ENCODE measurements at regions not wholly inside any gene's neighbourhood (a gene's known extent, or its start where the extent isn't known, plus 50 kb on each side); places are given as distances from the start of the nearest gene placed in this dataset.

DNA sequence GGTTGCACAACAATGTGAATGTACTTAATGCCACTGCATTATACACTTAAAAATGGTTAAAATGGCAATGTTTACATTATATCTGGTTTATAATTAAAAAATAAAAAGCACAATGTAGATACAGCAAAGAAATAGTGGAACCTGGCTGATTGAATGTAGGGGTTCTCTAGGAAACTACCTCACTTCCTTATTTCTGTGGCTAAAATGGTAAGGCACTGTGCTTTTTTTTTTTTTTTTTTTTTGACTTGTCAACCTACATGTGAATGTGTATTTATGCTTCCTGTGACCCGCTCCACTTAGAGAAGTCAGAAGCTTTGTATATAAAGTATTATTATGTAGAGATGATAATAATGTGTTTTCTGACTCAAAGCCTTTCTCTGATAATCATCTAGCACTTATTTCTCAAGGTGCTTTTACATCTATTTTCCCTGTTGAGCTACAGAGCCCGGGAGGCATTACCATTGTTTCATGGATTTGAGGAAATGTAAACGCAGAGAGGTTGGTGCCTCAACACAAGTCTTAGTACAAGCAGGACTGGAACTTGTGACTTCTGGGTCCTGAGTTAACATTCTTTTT lies 55.0 kb downstream of the SOX4 start:
- H3K4me2 ChIP-seq (ENCODE audit: insufficient read depth, insufficient read length, low read length), result no peak overlapping the region
- no peak overlapping the region for H3T11ph ChIP-seq (ENCODE audit: low read length)
- H3K27ac ChIP-seq (ENCODE audit: insufficient read length, low read depth, low read length), result no peak overlapping the region
- no peak overlapping the region for H2BK120ac ChIP-seq (ENCODE audit: low read depth, low read length, poor library complexity, severe bottlenecking)
- no peak overlapping the region for H3K4ac ChIP-seq (ENCODE audit: low read depth, low read length)
- H3K79me1 ChIP-seq (ENCODE audit: insufficient read depth, low read depth, low read length, poor library complexity, severe bottlenecking), result no peaks in the 10 kb centered on the region
- no peaks in the 10 kb centered on the region; the same call in 1 of the 2 replicates for H3K27me3 Mint-ChIP-seq (ENCODE audit: low read depth)
- no peak overlapping the region for H3K14ac ChIP-seq (ENCODE audit: insufficient read depth, low read length)
- TF ChIP-seq, protein P1, sequence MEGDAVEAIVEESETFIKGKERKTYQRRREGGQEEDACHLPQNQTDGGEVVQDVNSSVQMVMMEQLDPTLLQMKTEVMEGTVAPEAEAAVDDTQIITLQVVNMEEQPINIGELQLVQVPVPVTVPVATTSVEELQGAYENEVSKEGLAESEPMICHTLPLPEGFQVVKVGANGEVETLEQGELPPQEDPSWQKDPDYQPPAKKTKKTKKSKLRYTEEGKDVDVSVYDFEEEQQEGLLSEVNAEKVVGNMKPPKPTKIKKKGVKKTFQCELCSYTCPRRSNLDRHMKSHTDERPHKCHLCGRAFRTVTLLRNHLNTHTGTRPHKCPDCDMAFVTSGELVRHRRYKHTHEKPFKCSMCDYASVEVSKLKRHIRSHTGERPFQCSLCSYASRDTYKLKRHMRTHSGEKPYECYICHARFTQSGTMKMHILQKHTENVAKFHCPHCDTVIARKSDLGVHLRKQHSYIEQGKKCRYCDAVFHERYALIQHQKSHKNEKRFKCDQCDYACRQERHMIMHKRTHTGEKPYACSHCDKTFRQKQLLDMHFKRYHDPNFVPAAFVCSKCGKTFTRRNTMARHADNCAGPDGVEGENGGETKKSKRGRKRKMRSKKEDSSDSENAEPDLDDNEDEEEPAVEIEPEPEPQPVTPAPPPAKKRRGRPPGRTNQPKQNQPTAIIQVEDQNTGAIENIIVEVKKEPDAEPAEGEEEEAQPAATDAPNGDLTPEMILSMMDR (conservative IDR thresholded peaks at IDR 0.05), result no peak
- H3K23ac ChIP-seq (ENCODE audit: insufficient read length, low read depth, low read length), result no peak overlapping the region
- H3K4me3 Mint-ChIP-seq, result no peak overlapping the region
- H3K18ac ChIP-seq (ENCODE audit: insufficient read length, low read depth, low read length), result no peak overlapping the region
- H3K23me2 ChIP-seq (ENCODE audit: insufficient read length, low read depth, low read length, poor library complexity, severe bottlenecking), result no peaks in the 10 kb centered on the region
- H3K27ac Mint-ChIP-seq, result no peak overlapping the region
- peaks cover 8 to 22% (median 15%) of the 10 kb centered on the region in 3 experiments; a peak in 6 of 7 replicates for H3K36me3 Mint-ChIP-seq (ENCODE audit: insufficient read depth in 1 of 3, low read depth in 3 of 3)
- no peaks in the 10 kb centered on the region for H3K9me3 ChIP-seq (ENCODE audit: control insufficient read depth, low read depth, low read length)
- H3K79me2 ChIP-seq (ENCODE audit: insufficient read depth, low read length), result no peaks in the 10 kb centered on the region
- no peak overlapping the region for H4K5ac ChIP-seq (ENCODE audit: insufficient read length, low read depth, low read length)
- H3K27me3 ChIP-seq (ENCODE audit: insufficient read depth, low read length), result no peaks in the 10 kb centered on the region
- H2AK5ac ChIP-seq (ENCODE audit: insufficient read length, low read length), result no peak overlapping the region
- H3K4me1 Mint-ChIP-seq, result peaks cover 2 to 5% of the 10 kb centered on the region in 2 experiments
- WGBS (ENCODE audit: extremely low coverage, insufficient read length, low lambda C conversion rate), result no CpG with 5 or more reads among the region's 3 CpGs
- H4K8ac ChIP-seq (replicated peaks; ENCODE audit: insufficient read length, low read depth, low read length), result no peak overlapping the region
- no peak overlapping the region for H2AFZ ChIP-seq (ENCODE audit: low read length)
- H4K20me1 ChIP-seq (ENCODE audit: control insufficient read depth, insufficient read depth, insufficient read length), result no peaks in the 10 kb centered on the region
- no peak overlapping the region for H2BK12ac ChIP-seq (ENCODE audit: insufficient read length, low read depth, low read length)
- peaks cover 11 to 15% of the 10 kb centered on the region in 2 experiments for H3K9me3 Mint-ChIP-seq
- no peak overlapping the region for H3K56ac ChIP-seq (ENCODE audit: insufficient read length, low read depth, low read length)
- H2BK5ac ChIP-seq (ENCODE audit: insufficient read length, low read length), result no peak overlapping the region
- H3K9ac ChIP-seq (ENCODE audit: extremely low read depth, insufficient read length, low read length), result no peak overlapping the region
- H2BK20ac ChIP-seq (ENCODE audit: low read depth, low read length, poor library complexity, severe bottlenecking), result no peak overlapping the region
- no peak overlapping the region for H4K91ac ChIP-seq (ENCODE audit: insufficient read length, low read depth, low read length)
- no peak for DNase-seq
- H3K4me1 ChIP-seq (ENCODE audit: insufficient read depth, low read length), result no peaks in the 10 kb centered on the region
- no peak overlapping the region for H2BK15ac ChIP-seq (ENCODE audit: low read depth, low read length)
